HL-60 (cell line): ENCODE measurements at regions not wholly inside any gene's neighbourhood (a gene's known extent, or its start where the extent isn't known, plus 50 kb on each side); places are given as distances from the start of the nearest gene placed in this dataset.

ENCODE experiments used
- POLR2AphosphoS5 ChIP-seq: IDR thresholded peaks from 2 replicates; pipeline ENCODE4 v1.6.1; 2012; ENCODE audit warnings: low read depth
- TF ChIP-seq, protein P1 (sequence below): IDR thresholded peaks from one replicate; pipeline ENCODE4 v1.5.1; 2011; ENCODE audit warnings: low read length, control low read depth, inconsistent platforms; ENCODE audit not compliant: insufficient read depth
- TF ChIP-seq, protein P2 (sequence below): IDR thresholded peaks from 2 replicates; pipeline ENCODE4 v1.6.1; 2012; ENCODE audit warnings: low read depth; ENCODE audit not compliant: insufficient replicate concordance

DNA sequence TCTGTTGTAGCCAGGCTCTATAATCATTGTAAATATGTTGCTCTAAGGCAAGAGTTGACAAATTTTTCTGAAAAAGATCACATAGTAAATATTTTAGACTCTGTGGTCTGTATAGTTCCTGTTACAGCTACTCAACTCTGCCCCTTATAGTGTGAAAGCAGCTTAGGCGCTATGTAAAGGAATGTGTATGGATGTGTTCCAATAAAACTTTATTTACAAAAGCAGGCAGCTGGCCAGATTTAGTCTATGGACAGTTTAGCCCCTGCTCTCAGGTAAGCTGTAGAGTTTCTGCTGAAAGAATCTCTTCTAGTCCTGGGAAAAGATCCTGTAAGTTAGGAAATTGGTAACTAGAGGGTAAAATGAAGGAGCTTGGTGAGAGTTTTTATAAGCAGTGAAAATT is 133.1 kb downstream of the SALL1 start:
- TF ChIP-seq, protein P1, sequence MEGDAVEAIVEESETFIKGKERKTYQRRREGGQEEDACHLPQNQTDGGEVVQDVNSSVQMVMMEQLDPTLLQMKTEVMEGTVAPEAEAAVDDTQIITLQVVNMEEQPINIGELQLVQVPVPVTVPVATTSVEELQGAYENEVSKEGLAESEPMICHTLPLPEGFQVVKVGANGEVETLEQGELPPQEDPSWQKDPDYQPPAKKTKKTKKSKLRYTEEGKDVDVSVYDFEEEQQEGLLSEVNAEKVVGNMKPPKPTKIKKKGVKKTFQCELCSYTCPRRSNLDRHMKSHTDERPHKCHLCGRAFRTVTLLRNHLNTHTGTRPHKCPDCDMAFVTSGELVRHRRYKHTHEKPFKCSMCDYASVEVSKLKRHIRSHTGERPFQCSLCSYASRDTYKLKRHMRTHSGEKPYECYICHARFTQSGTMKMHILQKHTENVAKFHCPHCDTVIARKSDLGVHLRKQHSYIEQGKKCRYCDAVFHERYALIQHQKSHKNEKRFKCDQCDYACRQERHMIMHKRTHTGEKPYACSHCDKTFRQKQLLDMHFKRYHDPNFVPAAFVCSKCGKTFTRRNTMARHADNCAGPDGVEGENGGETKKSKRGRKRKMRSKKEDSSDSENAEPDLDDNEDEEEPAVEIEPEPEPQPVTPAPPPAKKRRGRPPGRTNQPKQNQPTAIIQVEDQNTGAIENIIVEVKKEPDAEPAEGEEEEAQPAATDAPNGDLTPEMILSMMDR = no peak
- no peak for TF ChIP-seq POLR2AphosphoS5
- TF ChIP-seq, protein P2, sequence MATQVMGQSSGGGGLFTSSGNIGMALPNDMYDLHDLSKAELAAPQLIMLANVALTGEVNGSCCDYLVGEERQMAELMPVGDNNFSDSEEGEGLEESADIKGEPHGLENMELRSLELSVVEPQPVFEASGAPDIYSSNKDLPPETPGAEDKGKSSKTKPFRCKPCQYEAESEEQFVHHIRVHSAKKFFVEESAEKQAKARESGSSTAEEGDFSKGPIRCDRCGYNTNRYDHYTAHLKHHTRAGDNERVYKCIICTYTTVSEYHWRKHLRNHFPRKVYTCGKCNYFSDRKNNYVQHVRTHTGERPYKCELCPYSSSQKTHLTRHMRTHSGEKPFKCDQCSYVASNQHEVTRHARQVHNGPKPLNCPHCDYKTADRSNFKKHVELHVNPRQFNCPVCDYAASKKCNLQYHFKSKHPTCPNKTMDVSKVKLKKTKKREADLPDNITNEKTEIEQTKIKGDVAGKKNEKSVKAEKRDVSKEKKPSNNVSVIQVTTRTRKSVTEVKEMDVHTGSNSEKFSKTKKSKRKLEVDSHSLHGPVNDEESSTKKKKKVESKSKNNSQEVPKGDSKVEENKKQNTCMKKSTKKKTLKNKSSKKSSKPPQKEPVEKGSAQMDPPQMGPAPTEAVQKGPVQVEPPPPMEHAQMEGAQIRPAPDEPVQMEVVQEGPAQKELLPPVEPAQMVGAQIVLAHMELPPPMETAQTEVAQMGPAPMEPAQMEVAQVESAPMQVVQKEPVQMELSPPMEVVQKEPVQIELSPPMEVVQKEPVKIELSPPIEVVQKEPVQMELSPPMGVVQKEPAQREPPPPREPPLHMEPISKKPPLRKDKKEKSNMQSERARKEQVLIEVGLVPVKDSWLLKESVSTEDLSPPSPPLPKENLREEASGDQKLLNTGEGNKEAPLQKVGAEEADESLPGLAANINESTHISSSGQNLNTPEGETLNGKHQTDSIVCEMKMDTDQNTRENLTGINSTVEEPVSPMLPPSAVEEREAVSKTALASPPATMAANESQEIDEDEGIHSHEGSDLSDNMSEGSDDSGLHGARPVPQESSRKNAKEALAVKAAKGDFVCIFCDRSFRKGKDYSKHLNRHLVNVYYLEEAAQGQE = no peak
